H54 (cell line): ENCODE measurements at regions not wholly inside any gene's neighbourhood (a gene's known extent, or its start where the extent isn't known, plus 50 kb on each side); places are given as distances from the start of the nearest gene placed in this dataset.

Experiments
- DNase-seq: peaks from one replicate; pipeline ENCODE4 v3.0.0; 2011; ENCODE audit warnings: low spot score, mixed read lengths; ENCODE audit not compliant: insufficient read length
- FAIRE-seq: peaks from 3 replicates; lab custom pipeline; 2011; peaks lifted over from hg19 to GRCh38; lab: Jason Lieb, UNC
- POLR2A ChIP-seq: IDR thresholded peaks from 2 replicates; pipeline ENCODE4 v1.6.1; 2011; ENCODE audit warnings: low read depth, mild to moderate bottlenecking, low read length

GRCh38 chr3:64295594-64295993, 70.3 kb upstream of the PRICKLE2 start:
- TF ChIP-seq POLR2A, result no peak
- DNase-seq (peak; percentile 25), FAIRE-seq (peak; percentile 72)

- no peak for DNase-seq
- no peak for FAIRE-seq
- no peak for TF ChIP-seq POLR2A
Measured at GRCh38 chr3:64294771-64295170, 69.5 kb upstream of the PRICKLE2 start.

- no peak for TF ChIP-seq POLR2A
- FAIRE-seq (no peak), DNase-seq (no peak)
Measured at GRCh38 chr3:64293121-64293520, 67.9 kb upstream of the PRICKLE2 start.

DNA sequence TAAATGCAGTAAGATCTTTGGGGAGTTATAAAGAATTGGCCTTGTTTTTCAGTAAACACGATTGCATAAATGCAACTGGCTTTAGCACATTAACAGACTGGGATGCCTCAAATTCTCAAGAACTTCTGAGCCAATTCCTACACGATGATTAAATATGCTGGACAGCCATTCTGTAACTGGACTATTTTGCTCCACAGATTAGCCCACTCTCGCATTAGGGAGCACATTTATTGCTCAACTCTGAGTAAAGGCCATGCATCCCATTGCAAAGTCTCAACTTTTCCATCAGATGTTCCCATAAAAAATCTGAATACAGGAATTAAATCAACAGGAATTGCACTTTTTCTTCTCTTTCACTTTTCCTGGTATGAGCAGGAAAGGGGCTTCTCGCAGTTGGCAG, 66.7 kb upstream of the PRICKLE2 start:
- TF ChIP-seq POLR2A, result no peak
- FAIRE-seq (no peak), DNase-seq (no peak)

DNA sequence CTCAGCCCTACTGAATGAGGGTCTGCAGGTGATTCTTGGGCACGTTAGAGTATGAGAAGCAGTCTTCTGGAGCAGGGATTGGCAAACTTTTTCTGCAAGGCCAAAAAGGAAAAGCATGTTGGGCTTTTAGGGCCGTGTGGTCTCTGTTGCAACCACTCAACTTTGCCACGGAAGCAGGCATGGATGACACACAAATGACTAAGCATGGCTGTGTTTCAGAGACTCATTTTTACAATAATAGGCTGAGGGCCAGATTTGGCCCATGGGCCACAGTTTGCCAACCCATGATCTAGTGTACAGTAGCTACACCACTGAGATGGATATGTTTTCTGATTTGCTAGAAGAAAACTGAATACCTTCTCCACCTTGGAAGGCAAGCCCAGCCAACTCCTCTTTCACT, 66.1 kb upstream of the PRICKLE2 start:
- no peak for TF ChIP-seq POLR2A
- DNase-seq (peak; percentile 20), FAIRE-seq (peak; percentile 94)

DNA sequence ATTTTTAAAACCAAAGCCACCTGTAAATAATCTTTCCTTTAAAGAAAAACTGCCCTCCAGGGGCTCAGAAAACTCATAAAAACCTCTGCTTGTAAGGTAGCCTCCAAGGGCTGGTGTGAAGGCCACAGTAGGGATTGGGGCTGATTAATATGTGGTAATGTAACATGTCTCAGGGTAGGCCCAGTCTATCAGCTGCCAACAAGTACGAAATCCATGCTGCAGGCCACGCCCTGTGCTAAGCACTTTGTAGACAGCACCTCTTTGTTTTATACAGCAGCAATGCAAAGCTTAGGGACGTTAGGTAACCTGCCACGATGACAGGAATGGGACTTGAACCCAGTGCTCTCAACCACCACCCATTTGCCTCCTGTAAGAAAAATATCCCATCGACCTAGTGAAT, 65.6 kb upstream of the PRICKLE2 start:
- no peak for TF ChIP-seq POLR2A
- no peak for FAIRE-seq
- DNase-seq, result no peak

GRCh38 chr3:64290161-64290560, 64.9 kb upstream of the PRICKLE2 start:
- DNase-seq (no peak), FAIRE-seq (no peak)
- TF ChIP-seq POLR2A, result no peak

GRCh38 chr3:64289622-64290021, 64.4 kb upstream of the PRICKLE2 start:
- FAIRE-seq, result no peak
- no peak for DNase-seq
- no peak for TF ChIP-seq POLR2A

- no peak for DNase-seq
- FAIRE-seq, result no peak
- TF ChIP-seq POLR2A, result no peak
Measured at GRCh38 chr3:64278625-64279024, 53.4 kb upstream of the PRICKLE2 start.

DNA sequence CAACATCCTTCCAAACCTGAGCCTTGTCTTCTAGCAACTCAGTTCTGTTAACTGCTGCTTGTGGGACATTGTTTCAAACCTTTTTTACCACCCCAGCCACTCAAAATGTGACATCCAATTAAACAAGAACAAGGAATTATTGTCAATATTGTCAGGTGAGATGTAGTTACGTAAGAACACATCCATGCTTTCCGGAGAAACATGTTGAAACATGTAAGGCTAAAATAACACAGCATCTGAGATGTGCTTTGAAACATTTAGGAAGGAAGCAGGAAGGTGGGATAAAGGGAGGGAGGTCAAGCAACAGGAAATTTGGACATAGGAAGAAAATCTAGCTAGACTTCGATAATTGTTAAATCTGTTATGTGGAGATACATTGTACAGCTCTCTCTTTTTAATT, 50.9 kb upstream of the PRICKLE2 start:
- DNase-seq, result no peak
- no peak for FAIRE-seq
- TF ChIP-seq POLR2A, result no peak
